ENCODE measurements at regions not wholly inside any gene's neighbourhood (a gene's known extent, or its start where the extent isn't known, plus 50 kb on each side); places are given as distances from the start of the nearest gene placed in this dataset.

GRCh38 chr16:48919791-48920190 is 309.8 kb upstream of the N4BP1 start:
- H3K4me3 ChIP-seq (ENCODE audit: insufficient read depth, low read depth, low read length): no peak overlapping the region
- H3K27me3 ChIP-seq (ENCODE audit: control insufficient read depth, insufficient read depth, low read length): no peaks in the 10 kb centered on the region; the same call in 1 of the 2 replicates
- H3K36me3 ChIP-seq (replicated peaks; ENCODE audit: control insufficient read depth, insufficient read depth, low read length): no peaks in the 10 kb centered on the region
- DNase-seq: no peak

DNA sequence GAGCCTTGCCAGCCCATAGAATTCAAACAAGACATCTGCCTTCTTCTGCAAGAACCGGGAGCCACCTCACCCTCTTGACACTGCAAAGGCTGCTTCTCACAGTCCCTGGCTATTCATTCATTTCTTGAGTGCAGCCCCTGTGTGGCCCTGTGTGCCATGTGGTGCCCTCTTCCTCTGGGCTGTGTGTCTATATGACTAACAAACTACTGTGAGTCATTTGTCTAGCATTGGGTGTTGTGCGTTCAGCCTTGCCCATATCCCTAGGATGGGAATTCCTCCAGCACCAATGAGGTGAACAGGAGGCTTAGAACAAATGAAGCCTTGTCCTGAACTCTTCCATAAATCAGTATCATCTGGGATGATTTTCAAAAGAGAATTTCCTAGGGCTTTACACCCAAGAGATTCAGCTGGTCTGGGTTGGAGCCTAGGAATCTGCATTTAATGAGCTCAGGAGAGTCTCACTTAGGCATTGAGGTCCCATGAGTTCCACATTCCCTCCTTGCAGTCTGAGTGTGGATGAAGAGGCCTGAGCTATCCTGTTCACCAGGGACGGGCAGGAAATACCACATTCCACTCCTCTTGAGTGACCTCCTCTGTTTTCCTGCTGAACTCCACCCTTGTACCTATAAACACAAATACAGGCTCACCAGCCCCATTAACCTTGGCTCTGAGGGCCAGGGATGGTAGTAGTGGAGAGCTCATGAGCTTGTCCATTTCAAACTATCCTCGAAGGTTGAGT is 308.7 kb upstream of the N4BP1 start:
- no peak overlapping the region for H3K4me3 ChIP-seq (ENCODE audit: insufficient read depth, low read depth, low read length)
- no peaks in the 10 kb centered on the region for H3K36me3 ChIP-seq (replicated peaks; ENCODE audit: control insufficient read depth, insufficient read depth, low read length)
- DNase-seq: no peak
- no peaks in the 10 kb centered on the region; the same call in 1 of the 2 replicates for H3K27me3 ChIP-seq (ENCODE audit: control insufficient read depth, insufficient read depth, low read length)

- no peak overlapping the region for H3K4me3 ChIP-seq (ENCODE audit: insufficient read depth, low read depth, low read length)
- H3K36me3 ChIP-seq (replicated peaks; ENCODE audit: control insufficient read depth, insufficient read depth, low read length): no peaks in the 10 kb centered on the region
- H3K27me3 ChIP-seq (ENCODE audit: control insufficient read depth, insufficient read depth, low read length): no peaks in the 10 kb centered on the region; the same call in 1 of the 2 replicates
- DNase-seq: no peak
Measured at GRCh38 chr16:48916566-48916965, 306.6 kb upstream of the N4BP1 start.

- no peaks in the 10 kb centered on the region; the same call in 1 of the 2 replicates for H3K27me3 ChIP-seq (ENCODE audit: control insufficient read depth, insufficient read depth, low read length)
- H3K36me3 ChIP-seq (replicated peaks; ENCODE audit: control insufficient read depth, insufficient read depth, low read length): no peaks in the 10 kb centered on the region
- no peak overlapping the region for H3K4me3 ChIP-seq (ENCODE audit: insufficient read depth, low read depth, low read length)
- peak; percentile 32 for DNase-seq
Measured at GRCh38 chr16:48914070-48914469, 304.1 kb upstream of the N4BP1 start.

- no peaks in the 10 kb centered on the region for H3K36me3 ChIP-seq (replicated peaks; ENCODE audit: control insufficient read depth, insufficient read depth, low read length)
- H3K4me3 ChIP-seq (ENCODE audit: insufficient read depth, low read depth, low read length): no peak overlapping the region
- no peak for DNase-seq
- H3K27me3 ChIP-seq (ENCODE audit: control insufficient read depth, insufficient read depth, low read length): no peaks in the 10 kb centered on the region; the same call in 1 of the 2 replicates
Measured at GRCh38 chr16:48913384-48913783, 303.4 kb upstream of the N4BP1 start.

GRCh38 chr16:48912360-48912759 is 302.4 kb upstream of the N4BP1 start:
- Histone ChIP-seq H3K4me3 (ENCODE audit: insufficient read depth, low read depth, low read length) (no peak overlapping the region), H3K36me3 (replicated peaks; ENCODE audit: control insufficient read depth, insufficient read depth, low read length) (no peaks in the 10 kb centered on the region), H3K27me3 (ENCODE audit: control insufficient read depth, insufficient read depth, low read length) (no peaks in the 10 kb centered on the region; the same call in 1 of the 2 replicates)
- DNase-seq: no peak

DNA sequence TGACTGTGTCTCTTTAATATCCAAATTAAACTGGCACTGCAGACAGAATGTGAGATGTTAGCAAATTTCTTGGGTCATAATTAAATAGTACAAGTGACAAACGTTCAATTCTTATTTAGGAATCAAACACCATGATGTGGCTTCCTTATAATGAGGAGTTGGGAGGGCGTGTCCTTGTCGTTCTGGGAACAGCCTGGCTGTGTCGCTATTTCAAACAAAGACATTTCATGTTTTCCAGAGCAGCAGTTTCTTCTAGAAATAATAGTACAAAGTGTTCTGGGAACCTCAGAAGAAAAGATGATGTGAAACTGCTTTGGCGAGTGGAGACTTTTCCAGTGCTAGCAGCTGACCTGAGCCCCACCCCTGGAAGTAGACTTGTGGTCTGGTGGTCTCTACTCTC is 301.7 kb upstream of the N4BP1 start:
- no peaks in the 10 kb centered on the region; the same call in 1 of the 2 replicates for H3K27me3 ChIP-seq (ENCODE audit: control insufficient read depth, insufficient read depth, low read length)
- no peaks in the 10 kb centered on the region for H3K36me3 ChIP-seq (replicated peaks; ENCODE audit: control insufficient read depth, insufficient read depth, low read length)
- peak; percentile 32 for DNase-seq

DNA sequence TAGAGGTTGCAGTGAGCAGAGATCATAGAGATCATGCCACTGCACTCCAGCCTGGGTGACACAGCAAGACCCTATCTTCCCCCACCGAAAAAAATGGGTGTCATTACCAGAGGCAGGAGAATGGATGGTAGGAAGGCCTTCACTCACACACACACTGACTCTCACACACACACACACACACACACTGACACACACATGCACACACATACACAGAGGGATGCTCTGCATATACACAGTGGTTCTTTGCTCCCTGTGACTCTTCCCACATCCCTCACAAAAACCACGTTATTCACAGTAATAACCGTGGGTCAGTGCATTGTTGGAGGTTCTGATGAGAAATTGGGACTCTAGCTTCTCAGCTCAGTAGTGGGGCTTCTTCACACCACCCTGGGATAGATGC is 300.2 kb upstream of the N4BP1 start:
- no peak for DNase-seq
- no peaks in the 10 kb centered on the region; the same call in 1 of the 2 replicates for H3K27me3 ChIP-seq (ENCODE audit: control insufficient read depth, insufficient read depth, low read length)
- no peak overlapping the region for H3K4me3 ChIP-seq (ENCODE audit: insufficient read depth, low read depth, low read length)
- no peaks in the 10 kb centered on the region for H3K36me3 ChIP-seq (replicated peaks; ENCODE audit: control insufficient read depth, insufficient read depth, low read length)

More for the DNA sequence above, 301.7 kb upstream of the N4BP1 start:
- no peak overlapping the region for H3K4me3 ChIP-seq (ENCODE audit: insufficient read depth, low read depth, low read length)

DNA sequence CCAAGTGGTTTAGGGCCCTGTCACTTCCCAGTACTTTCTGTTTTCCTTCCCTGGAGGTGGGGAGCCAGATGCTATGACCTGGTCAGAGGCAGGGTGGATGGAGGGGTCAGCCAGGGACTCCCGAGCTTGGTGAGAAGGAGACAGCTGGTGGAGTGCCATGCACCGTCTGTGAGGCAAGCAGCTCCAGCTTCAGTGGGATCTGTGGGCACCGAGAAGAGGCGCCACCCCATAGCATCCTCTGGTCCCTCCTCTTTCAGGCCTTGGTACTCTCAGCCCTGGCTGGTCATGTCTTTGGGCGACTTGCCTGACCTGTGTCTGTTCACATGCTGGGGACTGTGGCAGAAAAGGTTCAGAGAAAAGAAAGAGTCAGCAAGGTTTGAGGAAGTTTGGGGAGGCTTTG is 299.3 kb upstream of the N4BP1 start:
- DNase-seq: no peak
- H3K27me3 ChIP-seq (ENCODE audit: control insufficient read depth, insufficient read depth, low read length): no peaks in the 10 kb centered on the region; the same call in 1 of the 2 replicates
- H3K36me3 ChIP-seq (replicated peaks; ENCODE audit: control insufficient read depth, insufficient read depth, low read length): no peaks in the 10 kb centered on the region
- no peak overlapping the region for H3K4me3 ChIP-seq (ENCODE audit: insufficient read depth, low read depth, low read length)

- Histone ChIP-seq H3K36me3 (replicated peaks; ENCODE audit: control insufficient read depth, insufficient read depth, low read length) (no peaks in the 10 kb centered on the region), H3K27me3 (ENCODE audit: control insufficient read depth, insufficient read depth, low read length) (no peaks in the 10 kb centered on the region; the same call in 1 of the 2 replicates), H3K4me3 (ENCODE audit: insufficient read depth, low read depth, low read length) (no peak overlapping the region)
- DNase-seq: no peak
Measured at GRCh38 chr16:48907906-48908634, 298.1 kb upstream of the N4BP1 start.

DNA sequence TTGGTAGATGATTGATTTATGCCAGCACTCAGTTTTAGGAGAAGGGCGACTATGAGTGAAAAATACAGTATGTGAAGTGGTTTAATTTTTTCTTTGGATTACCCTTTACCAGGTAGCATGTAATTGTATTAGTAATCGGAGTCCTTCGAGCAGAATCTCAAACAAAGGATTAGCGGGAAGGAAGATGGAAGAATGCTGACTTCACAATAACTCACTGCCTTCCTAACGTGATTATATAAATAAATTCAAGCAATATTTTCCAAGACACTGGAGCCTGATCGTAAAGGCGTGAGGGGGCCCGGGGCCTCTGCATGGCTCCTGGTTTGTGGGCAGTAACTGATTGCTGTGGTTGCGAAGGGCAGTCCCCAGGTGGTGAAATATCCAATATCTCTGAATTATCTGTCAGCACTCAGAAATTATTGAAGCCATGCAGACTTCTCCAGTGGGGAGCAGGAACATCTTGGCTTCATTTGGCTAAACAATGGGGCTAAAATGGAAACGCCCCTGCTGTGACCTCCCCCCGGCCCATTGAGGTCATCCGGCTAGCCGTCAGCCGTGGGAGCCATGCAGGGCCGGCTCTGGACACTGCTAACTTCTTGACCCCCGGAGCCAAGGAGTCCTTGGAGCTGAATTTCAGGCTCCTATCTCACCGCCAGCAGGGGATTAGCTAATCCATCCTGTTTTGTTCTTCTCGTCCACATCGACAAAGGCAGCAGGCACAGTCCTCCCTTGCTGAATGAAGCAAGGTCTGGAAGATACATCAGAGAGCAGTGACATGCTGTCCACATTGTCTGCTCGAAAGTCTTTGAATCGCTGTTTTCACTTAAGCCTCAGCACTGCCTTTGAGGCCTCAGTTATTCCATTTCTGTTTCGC is 295.9 kb upstream of the N4BP1 start:
- Histone ChIP-seq H3K27me3 (ENCODE audit: control insufficient read depth, insufficient read depth, low read length) (no peaks in the 10 kb centered on the region; the same call in 1 of the 2 replicates), H3K36me3 (replicated peaks; ENCODE audit: control insufficient read depth, insufficient read depth, low read length) (no peaks in the 10 kb centered on the region), H3K4me3 (ENCODE audit: insufficient read depth, low read depth, low read length) (no peak overlapping the region)
- DNase-seq: no peak

DNA sequence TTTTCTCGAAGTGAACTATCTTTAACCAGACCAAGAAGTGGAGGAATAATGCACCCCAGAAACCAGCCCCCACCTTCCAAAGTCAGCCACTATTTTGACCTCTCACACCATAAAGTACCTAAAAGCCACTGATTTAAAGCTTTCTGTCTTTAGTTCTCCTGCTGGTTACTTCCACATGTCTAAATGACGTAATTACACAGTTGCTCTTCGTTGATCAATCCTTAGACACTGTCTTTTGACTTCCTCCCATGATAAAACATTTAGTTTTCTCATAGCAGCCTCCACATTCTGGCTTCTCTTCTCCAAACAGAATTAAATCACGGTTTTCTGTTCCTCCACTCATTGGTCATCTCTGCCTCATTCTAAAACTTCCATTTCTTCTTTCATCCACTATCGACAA is 294.4 kb upstream of the N4BP1 start:
- no peaks in the 10 kb centered on the region; the same call in 1 of the 2 replicates for H3K27me3 ChIP-seq (ENCODE audit: control insufficient read depth, insufficient read depth, low read length)
- no peak overlapping the region for H3K4me3 ChIP-seq (ENCODE audit: insufficient read depth, low read depth, low read length)
- DNase-seq: no peak
- no peaks in the 10 kb centered on the region for H3K36me3 ChIP-seq (replicated peaks; ENCODE audit: control insufficient read depth, insufficient read depth, low read length)

GRCh38 chr16:48903039-48903438 is 293.1 kb upstream of the N4BP1 start:
- peak; percentile 51 for DNase-seq
- Histone ChIP-seq H3K36me3 (replicated peaks; ENCODE audit: control insufficient read depth, insufficient read depth, low read length) (no peaks in the 10 kb centered on the region), H3K4me3 (ENCODE audit: insufficient read depth, low read depth, low read length) (no peak overlapping the region), H3K27me3 (ENCODE audit: control insufficient read depth, insufficient read depth, low read length) (no peaks in the 10 kb centered on the region; the same call in 1 of the 2 replicates)

DNA sequence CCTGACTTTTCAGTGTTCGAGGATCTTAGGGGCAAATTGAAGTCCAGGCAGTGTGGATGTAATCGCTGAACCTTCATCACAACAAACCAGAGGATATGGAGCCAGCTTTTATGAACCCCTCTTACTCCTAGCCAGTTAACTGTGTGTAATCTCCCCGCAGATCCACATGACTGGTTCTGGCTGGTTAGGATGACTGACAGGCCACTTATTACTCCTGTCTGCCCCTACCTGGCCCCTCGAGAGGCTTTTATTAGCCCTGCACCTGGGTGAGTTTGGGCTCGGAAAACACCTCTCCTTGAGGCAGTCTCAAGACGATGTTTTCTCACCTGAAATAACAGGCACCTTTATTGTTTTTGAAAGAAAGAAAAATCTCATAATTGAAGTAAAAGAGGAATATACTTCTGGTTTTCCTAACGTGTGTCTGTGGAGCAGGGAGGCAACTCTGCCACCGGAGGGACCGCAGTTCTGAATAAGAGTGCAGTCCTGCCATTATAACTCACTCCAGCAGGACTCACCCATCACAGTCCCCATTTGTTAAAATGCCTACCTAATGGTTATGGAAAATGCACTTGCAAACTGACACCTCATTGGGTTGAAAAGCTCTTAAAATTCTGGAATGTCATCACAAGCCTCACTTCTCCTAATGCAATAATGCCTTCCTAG is 291.9 kb upstream of the N4BP1 start:
- DNase-seq: peak; percentile 52
- Histone ChIP-seq H3K4me3 (ENCODE audit: insufficient read depth, low read depth, low read length) (no peak overlapping the region), H3K36me3 (replicated peaks; ENCODE audit: control insufficient read depth, insufficient read depth, low read length) (no peaks in the 10 kb centered on the region), H3K27me3 (ENCODE audit: control insufficient read depth, insufficient read depth, low read length) (no peaks in the 10 kb centered on the region; the same call in 1 of the 2 replicates)

Data from H7 (cell line).